AG08396 (cell line): ENCODE measurements at regions not wholly inside any gene's neighbourhood (a gene's known extent, or its start where the extent isn't known, plus 50 kb on each side); places are given as distances from the start of the nearest gene placed in this dataset.

Experiments used
- DNase-seq: peaks from one replicate; pipeline ENCODE4 v3.0.0; 2012; ENCODE audit warnings: low spot score, mixed read lengths

- no peak for DNase-seq
Observed at GRCh38 chr13:84303035-84303434, 420.8 kb upstream of the SLITRK1 start.

DNA sequence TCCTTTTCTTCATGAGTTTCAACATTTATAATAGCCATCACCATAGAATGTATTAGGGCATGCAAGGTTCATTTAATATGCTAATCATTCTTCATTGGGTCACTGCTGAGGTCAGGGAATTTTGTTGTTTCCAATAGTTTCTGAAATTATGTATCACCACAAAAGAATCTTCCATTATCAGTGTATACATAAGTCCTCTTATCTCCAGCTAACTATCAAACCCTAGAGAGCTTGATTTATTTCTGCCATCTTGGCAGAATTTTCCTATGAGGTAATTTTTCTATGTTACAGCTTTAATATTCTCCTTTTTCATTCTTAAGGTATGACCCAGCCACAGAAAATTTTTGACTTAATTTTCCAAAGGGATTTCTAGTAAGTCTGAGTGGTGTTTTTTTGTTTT, 415.0 kb upstream of the SLITRK1 start:
- DNase-seq = no peak

- no peak for DNase-seq
Observed at GRCh38 chr13:84296401-84296800, 414.1 kb upstream of the SLITRK1 start.

DNA sequence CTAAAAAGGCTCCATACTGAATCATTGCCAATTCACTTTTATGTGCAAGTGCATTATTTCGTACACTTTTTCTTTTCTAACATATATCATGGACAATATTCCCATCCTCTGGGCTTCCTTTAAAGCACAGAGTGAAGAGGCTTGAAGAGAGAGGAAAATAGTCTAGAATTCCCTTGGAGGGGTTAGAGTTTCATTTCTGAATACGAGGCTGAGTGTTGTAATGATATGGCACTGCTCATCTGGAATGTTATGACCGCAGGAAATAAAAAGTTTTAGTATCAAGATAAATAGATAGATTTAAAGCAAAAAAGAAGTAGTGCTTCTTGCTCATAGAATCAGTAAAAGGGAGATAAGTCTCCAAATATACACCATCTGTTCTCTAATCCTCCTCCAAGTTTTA, 412.3 kb upstream of the SLITRK1 start:
- no peak for DNase-seq

DNA sequence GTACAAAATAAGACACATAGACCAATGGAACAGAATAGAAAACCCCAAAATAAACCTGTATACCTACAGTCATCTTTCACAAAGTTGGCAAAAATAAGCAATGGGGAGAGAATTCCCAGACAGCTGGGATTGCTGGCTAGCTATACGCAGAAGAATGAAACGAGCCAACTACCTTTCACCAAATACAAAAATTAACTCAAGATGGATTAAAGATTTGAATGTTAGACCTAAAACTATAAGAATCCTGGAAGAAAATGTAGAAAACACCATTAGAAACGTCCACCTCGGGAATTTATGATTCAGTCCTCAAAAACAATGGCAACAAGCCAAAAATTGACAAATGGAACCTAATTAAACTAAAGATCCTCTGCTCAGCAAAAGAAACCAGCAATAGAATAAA, 408.1 kb upstream of the SLITRK1 start:
- DNase-seq = no peak

- no peak for DNase-seq
Observed at GRCh38 chr13:84279166-84279565, 396.9 kb upstream of the SLITRK1 start.

DNA sequence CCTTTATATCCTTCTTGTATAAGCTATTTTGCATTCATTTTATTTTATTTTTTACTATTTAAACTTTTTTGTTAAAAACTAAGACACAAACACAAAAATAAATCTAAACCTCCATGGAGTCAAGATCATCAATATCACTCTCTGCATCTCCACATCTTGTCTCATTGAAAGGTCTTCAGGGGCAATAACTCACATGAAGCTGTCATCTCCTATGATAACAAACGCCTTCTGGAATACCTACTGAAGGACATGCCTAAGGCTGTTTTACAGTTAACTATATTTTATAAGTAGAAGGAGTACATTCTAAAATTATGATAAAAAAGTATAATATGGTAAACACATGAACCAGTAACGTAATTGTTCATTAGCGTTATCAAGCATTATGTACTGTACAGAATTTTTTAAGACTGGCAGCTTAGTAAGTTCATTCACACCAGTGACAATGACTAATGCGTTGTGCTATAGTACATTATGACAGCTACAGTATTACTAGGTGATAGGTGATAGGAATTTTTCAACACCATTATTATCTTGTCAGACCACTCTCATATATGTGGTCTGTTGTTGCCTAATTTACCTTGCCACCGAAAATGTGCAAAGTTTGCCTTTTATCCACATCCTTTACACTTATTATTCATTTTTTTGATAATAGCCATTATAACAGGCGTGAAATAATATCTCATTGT, 390.7 kb upstream of the SLITRK1 start:
- no peak for DNase-seq

GRCh38 chr13:84265257-84265764, 383.0 kb upstream of the SLITRK1 start:
- DNase-seq = no peak

- no peak for DNase-seq
Observed at GRCh38 chr13:84263354-84264069, 381.2 kb upstream of the SLITRK1 start.

DNA sequence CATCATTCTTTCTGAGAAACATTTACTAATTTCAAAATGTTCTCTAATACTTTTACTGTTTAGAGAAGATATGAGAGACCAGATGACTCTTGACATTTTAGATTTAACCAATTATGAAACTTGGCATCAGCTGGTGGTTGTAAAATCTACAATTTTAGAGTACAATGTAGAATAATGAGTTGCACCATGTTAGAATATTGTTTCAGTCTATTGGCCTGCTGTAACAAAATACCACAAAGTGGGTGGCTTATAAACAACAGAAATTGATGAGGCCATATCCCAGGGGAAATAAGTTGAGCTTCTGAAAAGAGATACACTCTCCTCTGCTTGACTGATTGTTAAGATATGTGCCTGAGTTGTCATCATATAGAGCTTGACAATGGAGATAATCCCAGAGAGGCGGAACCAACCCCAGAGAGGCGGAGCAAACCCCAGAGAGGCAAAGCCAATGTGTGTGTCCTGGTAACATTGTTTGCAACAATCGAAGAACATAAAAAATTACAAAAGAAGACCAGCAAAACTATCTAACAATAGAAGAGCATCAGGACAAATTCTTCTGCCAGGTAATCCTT, 373.0 kb upstream of the SLITRK1 start:
- DNase-seq = no peak

- DNase-seq = no peak
Observed at GRCh38 chr13:84249463-84249862, 367.2 kb upstream of the SLITRK1 start.

DNA sequence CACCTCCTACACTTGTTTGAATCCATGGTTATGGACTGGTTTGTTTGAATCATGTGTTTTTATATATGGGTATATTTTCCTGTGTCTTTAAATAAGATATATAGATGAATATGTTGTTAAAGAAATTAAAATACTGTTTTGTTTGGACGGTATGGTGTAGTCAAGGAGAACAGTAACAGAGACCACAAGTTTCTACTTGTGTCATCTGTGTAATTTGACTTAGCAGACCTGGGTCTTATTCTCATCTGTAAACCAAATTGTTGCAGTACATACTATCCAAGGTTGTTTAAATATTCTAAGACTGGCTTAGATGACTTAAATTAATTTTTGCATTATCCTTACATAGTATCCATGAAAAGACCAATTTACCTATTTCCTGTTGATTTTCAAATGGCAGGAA, 361.1 kb upstream of the SLITRK1 start:
- no peak for DNase-seq

DNA sequence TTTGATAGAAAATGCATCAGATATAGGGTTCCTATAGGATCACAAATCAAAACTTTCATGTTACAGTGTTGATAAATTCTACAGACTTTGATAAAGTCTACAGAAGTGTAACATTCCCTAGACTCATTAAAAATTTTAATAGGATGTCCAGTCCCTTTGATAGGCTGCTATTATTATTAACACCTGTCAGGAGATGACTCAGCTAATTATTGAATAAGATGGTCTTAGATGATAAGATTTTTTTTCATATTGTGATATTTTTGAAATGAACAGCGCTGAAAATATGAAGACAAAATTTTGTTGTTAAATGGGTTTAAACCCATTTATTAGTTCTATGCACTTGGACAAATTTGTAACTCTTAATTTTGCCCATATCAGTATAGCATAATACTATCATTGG, 356.8 kb upstream of the SLITRK1 start:
- DNase-seq = no peak

- DNase-seq = no peak
Observed at GRCh38 chr13:84238381-84238780, 356.1 kb upstream of the SLITRK1 start.

GRCh38 chr13:84237143-84237542, 354.9 kb upstream of the SLITRK1 start:
- no peak for DNase-seq

DNA sequence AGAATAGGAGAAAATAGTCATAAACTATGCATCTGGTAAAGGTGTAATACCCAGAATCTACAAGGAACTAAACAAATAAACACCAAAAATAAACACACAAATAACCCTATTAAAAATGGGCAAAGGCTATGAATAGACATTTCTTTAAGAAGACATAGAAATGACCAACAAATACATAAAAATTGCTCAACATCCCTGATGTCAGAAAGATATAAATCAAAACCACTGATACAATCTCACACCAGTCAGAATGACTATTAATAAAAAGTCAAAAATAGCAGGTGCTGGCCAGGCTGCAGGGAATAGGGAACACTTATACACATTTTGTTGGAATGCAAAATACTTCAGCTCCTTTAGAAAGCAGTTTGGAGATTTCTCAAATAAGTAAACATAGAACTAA, 352.1 kb upstream of the SLITRK1 start:
- DNase-seq = no peak

DNA sequence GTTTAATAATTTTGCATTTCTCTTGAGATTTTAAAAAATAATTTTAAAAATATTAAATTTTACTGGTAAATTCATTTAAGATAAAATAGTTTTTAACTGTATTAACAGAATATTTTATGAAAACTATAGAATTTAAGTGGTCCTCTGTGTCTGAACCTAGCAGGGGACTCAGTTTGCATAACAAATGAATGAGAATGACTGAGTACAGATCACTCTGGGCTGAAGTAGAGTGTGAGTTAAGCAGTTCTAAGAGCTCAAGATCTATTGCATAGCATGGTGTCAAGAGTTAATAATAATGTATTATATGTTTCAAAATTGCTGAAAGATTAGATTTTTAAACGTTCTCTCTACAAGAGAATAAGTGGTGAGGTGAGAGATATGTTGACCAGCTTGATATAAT, 348.3 kb upstream of the SLITRK1 start:
- no peak for DNase-seq

- no peak for DNase-seq
Observed at GRCh38 chr13:84211048-84211447, 328.8 kb upstream of the SLITRK1 start.

- DNase-seq = no peak
Observed at GRCh38 chr13:84208246-84208910, 326.1 kb upstream of the SLITRK1 start.

DNA sequence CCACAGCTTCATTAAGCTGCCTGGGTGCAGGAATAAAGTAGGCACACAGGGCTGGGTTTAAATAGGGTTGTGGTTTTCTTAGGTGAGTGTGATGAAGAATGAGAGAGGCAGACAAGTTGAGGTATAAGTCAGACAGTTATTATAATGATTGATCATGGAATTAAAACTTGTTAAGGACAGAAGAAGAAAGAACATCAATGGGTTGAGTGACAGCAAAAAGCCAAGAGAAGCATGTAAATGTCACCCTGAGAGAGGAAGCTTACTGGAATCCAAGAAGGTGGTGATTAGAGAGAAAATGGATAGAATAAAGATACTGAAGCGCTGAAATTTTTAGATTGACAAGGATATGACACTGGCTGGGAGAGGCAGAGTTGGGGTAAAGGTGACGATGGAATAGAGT, 325.2 kb upstream of the SLITRK1 start:
- DNase-seq = no peak

DNA sequence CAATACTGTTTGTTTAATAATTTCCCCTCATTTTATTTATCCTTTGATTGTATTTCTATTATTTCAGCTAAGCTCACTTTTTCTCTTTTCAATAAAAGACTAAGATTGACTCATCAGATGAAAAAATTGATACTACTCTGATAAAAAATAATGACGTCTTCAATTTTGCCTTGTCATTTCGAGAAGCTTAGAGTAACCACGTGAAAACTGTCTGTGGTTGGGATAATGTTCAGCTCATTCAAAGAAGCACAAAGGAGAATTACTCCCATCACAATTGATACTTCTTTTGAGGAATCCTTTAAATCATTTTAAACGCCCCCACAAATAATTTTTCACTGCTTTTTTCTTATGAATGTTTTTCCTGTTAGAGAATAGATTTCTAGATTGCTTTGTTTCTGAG, 318.7 kb upstream of the SLITRK1 start:
- DNase-seq = no peak

DNA sequence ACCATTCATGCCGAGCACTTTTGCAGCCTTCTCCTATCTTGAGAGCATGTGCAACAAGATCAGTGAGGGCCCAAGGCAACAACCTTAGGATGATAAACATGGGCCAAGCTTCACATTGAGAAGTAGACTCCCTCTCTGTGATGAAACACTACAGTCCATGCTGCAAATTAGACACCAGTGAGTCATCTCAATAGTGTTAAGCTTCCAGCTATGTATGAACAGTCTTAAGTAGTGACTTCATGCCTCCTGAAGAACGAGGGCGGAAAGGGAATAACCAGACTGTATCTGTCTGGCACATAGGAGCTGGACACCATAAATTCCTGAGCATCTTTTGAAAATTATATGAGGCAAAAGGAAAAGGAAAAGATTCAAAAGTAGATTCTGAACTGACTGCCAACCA, 309.9 kb upstream of the SLITRK1 start:
- DNase-seq = peak; percentile 29

GRCh38 chr13:84191139-84191538, 308.9 kb upstream of the SLITRK1 start:
- no peak for DNase-seq
